ENCODE measurements at regions not wholly inside any gene's neighbourhood (a gene's known extent, or its start where the extent isn't known, plus 50 kb on each side); places are given as distances from the start of the nearest gene placed in this dataset.

DNA sequence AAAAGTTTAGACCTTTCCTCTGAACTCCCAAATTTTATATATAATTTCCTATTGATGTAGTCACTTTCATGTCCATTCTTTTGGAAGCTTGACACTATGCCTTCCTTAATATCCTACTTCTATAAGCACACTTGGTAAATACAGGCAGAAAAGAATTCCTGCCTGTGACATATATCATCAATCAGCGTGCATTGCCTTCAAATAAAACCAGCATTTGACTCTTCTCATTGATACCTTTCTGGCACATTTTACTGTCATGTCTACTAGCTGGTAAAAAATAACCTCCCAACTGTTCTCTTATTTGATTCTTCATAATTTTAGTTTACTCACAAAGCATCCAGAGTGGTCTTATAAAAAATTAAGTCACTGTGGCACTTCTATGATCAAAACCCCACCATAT, 693.5 kb downstream of the CBLN2 start:
- TF ChIP-seq, protein P1, sequence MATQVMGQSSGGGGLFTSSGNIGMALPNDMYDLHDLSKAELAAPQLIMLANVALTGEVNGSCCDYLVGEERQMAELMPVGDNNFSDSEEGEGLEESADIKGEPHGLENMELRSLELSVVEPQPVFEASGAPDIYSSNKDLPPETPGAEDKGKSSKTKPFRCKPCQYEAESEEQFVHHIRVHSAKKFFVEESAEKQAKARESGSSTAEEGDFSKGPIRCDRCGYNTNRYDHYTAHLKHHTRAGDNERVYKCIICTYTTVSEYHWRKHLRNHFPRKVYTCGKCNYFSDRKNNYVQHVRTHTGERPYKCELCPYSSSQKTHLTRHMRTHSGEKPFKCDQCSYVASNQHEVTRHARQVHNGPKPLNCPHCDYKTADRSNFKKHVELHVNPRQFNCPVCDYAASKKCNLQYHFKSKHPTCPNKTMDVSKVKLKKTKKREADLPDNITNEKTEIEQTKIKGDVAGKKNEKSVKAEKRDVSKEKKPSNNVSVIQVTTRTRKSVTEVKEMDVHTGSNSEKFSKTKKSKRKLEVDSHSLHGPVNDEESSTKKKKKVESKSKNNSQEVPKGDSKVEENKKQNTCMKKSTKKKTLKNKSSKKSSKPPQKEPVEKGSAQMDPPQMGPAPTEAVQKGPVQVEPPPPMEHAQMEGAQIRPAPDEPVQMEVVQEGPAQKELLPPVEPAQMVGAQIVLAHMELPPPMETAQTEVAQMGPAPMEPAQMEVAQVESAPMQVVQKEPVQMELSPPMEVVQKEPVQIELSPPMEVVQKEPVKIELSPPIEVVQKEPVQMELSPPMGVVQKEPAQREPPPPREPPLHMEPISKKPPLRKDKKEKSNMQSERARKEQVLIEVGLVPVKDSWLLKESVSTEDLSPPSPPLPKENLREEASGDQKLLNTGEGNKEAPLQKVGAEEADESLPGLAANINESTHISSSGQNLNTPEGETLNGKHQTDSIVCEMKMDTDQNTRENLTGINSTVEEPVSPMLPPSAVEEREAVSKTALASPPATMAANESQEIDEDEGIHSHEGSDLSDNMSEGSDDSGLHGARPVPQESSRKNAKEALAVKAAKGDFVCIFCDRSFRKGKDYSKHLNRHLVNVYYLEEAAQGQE (IDR thresholded peaks at IDR 0.05; ENCODE audit: insufficient read depth in 1 of 2, low read depth in 2 of 2, low read length in 2 of 2): no peak
- TF ChIP-seq TAF1 (IDR thresholded peaks at IDR 0.05; ENCODE audit: borderline replicate concordance, insufficient read depth, low read length) (no peak), POLR2AphosphoS5 (IDR thresholded peaks at IDR 0.05; ENCODE audit: low read depth, low read length) (no peak), SIN3A (IDR thresholded peaks at IDR 0.05; ENCODE audit: borderline replicate concordance, insufficient read depth, low read length) (no peak), FOXP2 (optimal IDR thresholded peaks at IDR 0.05; ENCODE audit: borderline replicate concordance, extremely low read depth, extremely low read length, insufficient read depth) (no peak)

Data from PFSK-1 (cell line).